Endodermal cell (in vitro differentiated cells): ENCODE measurements at regions not wholly inside any gene's neighbourhood (a gene's known extent, or its start where the extent isn't known, plus 50 kb on each side); places are given as distances from the start of the nearest gene placed in this dataset.
A peak's percentile ranks its signal among the peaks of the same experiment; 100 is the strongest.

Experiments used
- DNase-seq: peaks from one replicate; pipeline ENCODE4 v3.0.0-alpha.2; 2017
- H3K27ac ChIP-seq: 2 replicates; pipeline ENCODE4 v1.5.1; 2013; ENCODE audit warnings: mild to moderate bottlenecking, low read depth, low read length, moderate library complexity
- H3K27me3 ChIP-seq: 2 replicates; pipeline ENCODE4 v1.6.1; 2013; ENCODE audit warnings: mild to moderate bottlenecking, low read length, moderate library complexity; ENCODE audit not compliant: insufficient read depth, control insufficient read depth, poor library complexity, severe bottlenecking
- H3K36me3 ChIP-seq: 2 replicates; pipeline ENCODE4 v1.7.0; 2013; ENCODE audit warnings: mild to moderate bottlenecking, low read length, moderate library complexity; ENCODE audit not compliant: control insufficient read depth, insufficient read depth
- H3K4me1 ChIP-seq: one replicate; pipeline ENCODE4 v1.7.0; 2013; ENCODE audit warnings: low read length; ENCODE audit not compliant: control insufficient read depth, insufficient read depth
- H3K4me3 ChIP-seq: 2 replicates; pipeline ENCODE4 v1.5.1; 2013; ENCODE audit warnings: mild to moderate bottlenecking, low read length, moderate library complexity
- H3K9ac ChIP-seq: 2 replicates; pipeline ENCODE4 v1.6.1; 2013; ENCODE audit warnings: mild to moderate bottlenecking, low read length, moderate library complexity; ENCODE audit not compliant: poor library complexity, severe bottlenecking; ENCODE audit errors: extremely low read depth
- H3K9me3 ChIP-seq: 2 replicates; pipeline ENCODE4 v1.6.1; 2013; ENCODE audit warnings: mild to moderate bottlenecking, low read length, moderate library complexity; ENCODE audit not compliant: control insufficient read depth
- H3K27ac Mint-ChIP-seq: 2 replicates; pipeline ENCODE4 v1.8.0; 2020; ENCODE audit warnings: mixed read lengths
- H3K27me3 Mint-ChIP-seq: 2 replicates; pipeline ENCODE4 v1.8.0; 2021; ENCODE audit warnings: mild to moderate bottlenecking, mixed read lengths; ENCODE audit not compliant: insufficient read depth
- H3K36me3 Mint-ChIP-seq: 2 replicates; pipeline ENCODE4 v1.8.0; 2020; ENCODE audit warnings: low read depth, mixed read lengths
- H3K4me1 Mint-ChIP-seq: 2 replicates; pipeline ENCODE4 v1.8.0; 2020; ENCODE audit warnings: mixed read lengths
- H3K4me3 Mint-ChIP-seq: 2 replicates; pipeline ENCODE4 v1.8.0; 2020; ENCODE audit warnings: mild to moderate bottlenecking, moderate library complexity, mixed read lengths
- H3K9me3 Mint-ChIP-seq: 2 replicates; pipeline ENCODE4 v1.8.0; 2020; ENCODE audit warnings: mild to moderate bottlenecking, mixed read lengths
- WGBS, 2 experiments: methylation state at CpG; one replicate each; pipeline versions ENCODE4 v1.1.5 to v1.1.7; 2013; ENCODE audit warnings: missing lambda C conversion rate in 2 of 2, mixed read lengths in 1 of 2; ENCODE audit not compliant: insufficient coverage in 1 of 2, insufficient read length in 1 of 2; 5-methylcytosine and 5-hydroxymethylcytosine counted together
- TF ChIP-seq, protein P1 (sequence below): fragments of 200-600 bp; sonication (generic); conservative IDR thresholded peaks from 2 replicates; pipeline ENCODE4 v1.5.0; 2021; ENCODE audit warnings: antibody characterized with exemption, mild to moderate bottlenecking

DNA sequence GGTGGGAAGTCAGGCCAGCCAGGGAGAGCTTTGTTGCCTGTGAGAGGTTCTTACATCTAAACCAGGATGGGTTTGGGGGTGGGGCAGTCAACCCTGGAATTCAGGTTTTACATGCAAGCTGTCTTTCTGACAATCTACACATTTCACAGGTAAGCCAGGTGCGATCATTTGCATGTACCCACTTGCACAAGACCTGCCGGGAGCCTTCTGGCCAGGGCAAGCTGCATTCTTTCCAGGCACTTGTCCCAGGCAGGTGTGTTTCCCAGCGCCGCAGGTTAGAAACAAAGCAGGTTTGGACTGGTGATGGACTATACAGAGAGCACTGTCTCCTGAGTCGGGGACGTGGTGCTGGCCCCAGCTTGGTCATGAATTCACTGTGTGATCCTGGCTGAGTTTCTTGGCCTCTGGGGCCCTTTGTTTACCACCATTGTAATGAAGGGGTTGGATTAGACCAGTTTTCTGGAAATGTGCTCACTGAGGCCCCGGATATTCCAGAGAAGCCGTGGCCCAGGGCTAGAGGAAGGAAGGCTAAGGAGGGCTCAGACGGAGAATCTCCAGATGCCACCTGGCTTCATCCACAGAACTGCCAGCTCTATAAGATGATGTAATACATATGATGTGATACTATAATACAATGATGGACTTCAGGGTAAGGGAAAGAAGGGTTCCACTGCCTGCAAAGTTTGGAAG lies 205.2 kb upstream of the SVIL start:
- TF ChIP-seq, protein P1, sequence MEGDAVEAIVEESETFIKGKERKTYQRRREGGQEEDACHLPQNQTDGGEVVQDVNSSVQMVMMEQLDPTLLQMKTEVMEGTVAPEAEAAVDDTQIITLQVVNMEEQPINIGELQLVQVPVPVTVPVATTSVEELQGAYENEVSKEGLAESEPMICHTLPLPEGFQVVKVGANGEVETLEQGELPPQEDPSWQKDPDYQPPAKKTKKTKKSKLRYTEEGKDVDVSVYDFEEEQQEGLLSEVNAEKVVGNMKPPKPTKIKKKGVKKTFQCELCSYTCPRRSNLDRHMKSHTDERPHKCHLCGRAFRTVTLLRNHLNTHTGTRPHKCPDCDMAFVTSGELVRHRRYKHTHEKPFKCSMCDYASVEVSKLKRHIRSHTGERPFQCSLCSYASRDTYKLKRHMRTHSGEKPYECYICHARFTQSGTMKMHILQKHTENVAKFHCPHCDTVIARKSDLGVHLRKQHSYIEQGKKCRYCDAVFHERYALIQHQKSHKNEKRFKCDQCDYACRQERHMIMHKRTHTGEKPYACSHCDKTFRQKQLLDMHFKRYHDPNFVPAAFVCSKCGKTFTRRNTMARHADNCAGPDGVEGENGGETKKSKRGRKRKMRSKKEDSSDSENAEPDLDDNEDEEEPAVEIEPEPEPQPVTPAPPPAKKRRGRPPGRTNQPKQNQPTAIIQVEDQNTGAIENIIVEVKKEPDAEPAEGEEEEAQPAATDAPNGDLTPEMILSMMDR, result no peak
- Histone ChIP-seq H3K4me3 (no peak overlapping the region), H3K36me3 (no peaks in the 10 kb centered on the region), H3K9ac (no peak overlapping the region), H3K27ac (no peak overlapping the region), H3K4me1 (no peaks in the 10 kb centered on the region), H3K9me3 (peaks cover 4% of the 10 kb centered on the region), H3K27me3 (no peaks in the 10 kb centered on the region)
- DNase-seq, result peak; percentile 66
- peaks cover 2% of the 10 kb centered on the region for H3K9me3 Mint-ChIP-seq
- no peak overlapping the region for H3K4me3 Mint-ChIP-seq
- peaks cover 24% of the 10 kb centered on the region for H3K4me1 Mint-ChIP-seq
- WGBS, 2 experiments, result 87 to 97% methylated on average over 4 to 9 of the region's 9 CpGs
- peaks cover 2% of the 10 kb centered on the region for H3K27me3 Mint-ChIP-seq
- H3K36me3 Mint-ChIP-seq, result no peaks in the 10 kb centered on the region
- peak overlapping the region; percentile 35 for H3K27ac Mint-ChIP-seq

DNA sequence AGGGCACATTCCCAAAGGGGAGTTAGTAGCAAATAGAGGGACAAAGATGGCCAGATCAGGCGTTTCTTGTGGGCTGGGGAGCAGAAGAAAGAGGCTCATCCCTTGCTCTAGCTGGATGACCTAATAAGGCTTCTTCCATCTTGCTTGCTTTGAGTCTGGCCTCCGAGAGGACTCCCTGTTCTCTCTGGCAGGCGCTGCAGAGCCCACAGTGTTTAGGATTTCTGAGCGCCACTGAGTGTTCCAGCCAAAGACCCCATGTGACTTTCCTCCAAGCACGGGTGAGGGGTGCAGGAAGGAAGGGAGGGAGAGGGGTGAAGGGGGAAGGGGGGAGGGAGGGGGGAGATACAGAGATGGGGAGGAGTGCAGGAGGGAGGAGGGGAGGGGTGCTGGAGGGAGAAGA lies 203.8 kb upstream of the SVIL start:
- Histone ChIP-seq H3K9me3 (no peaks in the 10 kb centered on the region), H3K27me3 (no peaks in the 10 kb centered on the region), H3K4me1 (no peaks in the 10 kb centered on the region), H3K4me3 (no peak overlapping the region), H3K27ac (no peak overlapping the region), H3K36me3 (no peaks in the 10 kb centered on the region), H3K9ac (no peak overlapping the region)
- H3K4me1 Mint-ChIP-seq, result peaks cover 24% of the 10 kb centered on the region
- no peak for DNase-seq
- peaks cover 2% of the 10 kb centered on the region for H3K9me3 Mint-ChIP-seq
- 89 to 91% methylated on average over 1 to 5 of the region's 5 CpGs for WGBS, 2 experiments
- no peak overlapping the region for H3K27ac Mint-ChIP-seq
- peaks cover 7% of the 10 kb centered on the region for H3K27me3 Mint-ChIP-seq
- no peak overlapping the region for H3K4me3 Mint-ChIP-seq
- no peaks in the 10 kb centered on the region for H3K36me3 Mint-ChIP-seq
- TF ChIP-seq, protein P1, result no peak

DNA sequence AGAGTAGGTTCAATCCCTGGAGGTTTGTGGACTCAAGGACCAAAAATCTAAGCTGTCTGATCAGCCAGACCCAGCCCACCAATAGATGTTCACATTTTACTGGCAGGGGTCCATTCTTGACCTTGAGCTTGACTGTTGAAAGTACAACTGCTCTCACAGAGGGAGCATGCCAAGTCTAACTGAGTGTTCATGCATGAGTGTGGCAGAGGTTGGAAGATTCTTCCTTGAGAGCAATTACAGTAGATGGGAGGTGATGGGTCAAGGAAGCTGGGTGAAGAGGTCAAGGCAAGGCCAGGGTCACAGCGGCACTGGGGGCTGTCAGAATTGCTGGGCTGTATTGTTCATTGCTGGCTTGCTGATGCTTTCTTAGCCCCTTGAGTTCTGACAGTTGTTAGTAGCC lies 202.8 kb upstream of the SVIL start:
- Histone ChIP-seq H3K4me3 (no peak overlapping the region), H3K9me3 (no peaks in the 10 kb centered on the region), H3K4me1 (no peaks in the 10 kb centered on the region), H3K36me3 (no peaks in the 10 kb centered on the region), H3K27me3 (no peaks in the 10 kb centered on the region), H3K27ac (no peak overlapping the region), H3K9ac (no peak overlapping the region)
- WGBS, 2 experiments, result 97 to 100% methylated on average over 1 of the region's 1 CpG
- H3K27ac Mint-ChIP-seq, result no peak overlapping the region
- H3K27me3 Mint-ChIP-seq, result peaks cover 7% of the 10 kb centered on the region
- peaks cover 2% of the 10 kb centered on the region for H3K9me3 Mint-ChIP-seq
- no peak for DNase-seq
- H3K36me3 Mint-ChIP-seq, result no peaks in the 10 kb centered on the region
- TF ChIP-seq, protein P1, result no peak
- H3K4me1 Mint-ChIP-seq, result peaks cover 24% of the 10 kb centered on the region
- no peak overlapping the region for H3K4me3 Mint-ChIP-seq
